ENCODE measurements at regions not wholly inside any gene's neighbourhood (a gene's known extent, or its start where the extent isn't known, plus 50 kb on each side); places are given as distances from the start of the nearest gene placed in this dataset.
"Not testable (repeated sequence)": the region's sequence is repeated elsewhere in the genome, so short reads cannot be mapped to it uniquely, and the experiment has no call there.

GRCh38 chr5:57631139-57631538 lies 148.5 kb upstream of the ACTBL2 start:
- not testable (repeated sequence) for H3K27me3 Mint-ChIP-seq (ENCODE audit: insufficient read depth); H3K36me3 Mint-ChIP-seq (ENCODE audit: low read depth); DNase-seq (ENCODE audit: low spot score); H3K9me3 Mint-ChIP-seq; H3K4me1 Mint-ChIP-seq (ENCODE audit: low read depth); H3K27ac Mint-ChIP-seq; H3K4me3 Mint-ChIP-seq
- intact Hi-C loops (cut with micrococcal nuclease): loop anchor here (10.0 kb wide), 1 partner anchor 1804 kb away; no protein-coding TSS in a partner anchor

DNA sequence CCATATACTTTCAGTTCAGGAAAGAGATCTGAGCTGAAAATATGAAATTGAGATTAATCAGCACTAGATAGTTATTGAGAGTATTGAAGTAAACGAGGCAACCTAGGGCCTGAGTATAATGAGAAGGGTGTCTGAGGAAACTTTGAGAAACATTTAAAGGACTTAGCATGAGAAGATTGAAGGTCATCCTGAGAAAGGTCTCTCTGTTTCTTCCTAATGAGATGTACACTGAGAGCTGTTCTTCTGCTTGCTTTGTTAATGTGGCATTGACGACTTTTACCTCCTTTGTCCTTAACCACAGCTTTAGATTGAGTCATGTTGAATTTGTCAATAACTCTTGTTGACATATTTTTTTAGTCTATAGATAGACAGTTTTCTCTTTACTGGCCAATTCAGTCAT lies 145.1 kb upstream of the ACTBL2 start:
- Mint-ChIP-seq H3K27me3 (ENCODE audit: insufficient read depth) (no peaks in the 10 kb centered on the region), H3K4me1 (ENCODE audit: low read depth) (no peaks in the 10 kb centered on the region), H3K9me3 (no peaks in the 10 kb centered on the region), H3K4me3 (no peak overlapping the region), H3K27ac (no peak overlapping the region), H3K36me3 (ENCODE audit: low read depth) (no peaks in the 10 kb centered on the region)
- DNase-seq (ENCODE audit: low spot score): no peak
- intact Hi-C loops (cut with micrococcal nuclease): no loop called here

GRCh38 chr5:57626703-57627102 lies 144.1 kb upstream of the ACTBL2 start:
- intact Hi-C loops (cut with micrococcal nuclease): no loop called here
- Mint-ChIP-seq H3K4me3 (no peak overlapping the region), H3K27me3 (ENCODE audit: insufficient read depth) (no peaks in the 10 kb centered on the region), H3K36me3 (ENCODE audit: low read depth) (no peaks in the 10 kb centered on the region), H3K9me3 (no peaks in the 10 kb centered on the region), H3K4me1 (ENCODE audit: low read depth) (no peaks in the 10 kb centered on the region), H3K27ac (no peak overlapping the region)
- no peak for DNase-seq (ENCODE audit: low spot score)

DNA sequence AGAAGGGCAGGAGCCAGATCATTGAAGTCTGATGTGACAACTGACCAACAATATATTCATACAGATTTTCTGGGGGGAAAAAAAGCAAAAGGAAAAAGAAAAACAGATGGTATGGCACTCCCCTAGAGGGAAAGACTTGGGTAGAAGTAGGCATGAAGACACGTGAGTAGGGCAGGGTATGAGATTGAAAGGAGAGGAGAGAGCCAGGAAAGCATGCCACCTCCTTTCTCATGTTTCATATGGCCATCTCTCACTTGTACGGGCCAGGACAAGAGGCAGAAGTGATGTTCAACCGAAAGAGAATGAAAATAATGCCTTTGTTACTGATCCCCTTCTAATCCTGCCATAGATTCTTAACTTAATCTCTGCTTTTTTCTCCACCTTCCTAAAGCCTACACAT lies 139.0 kb upstream of the ACTBL2 start:
- H3K27ac Mint-ChIP-seq: no peak overlapping the region
- no peak for DNase-seq (ENCODE audit: low spot score)
- H3K4me3 Mint-ChIP-seq: no peak overlapping the region
- intact Hi-C loops (cut with micrococcal nuclease): no loop called here
- peaks cover 10% of the 10 kb centered on the region for H3K27me3 Mint-ChIP-seq (ENCODE audit: insufficient read depth)
- no peaks in the 10 kb centered on the region for H3K9me3 Mint-ChIP-seq
- H3K4me1 Mint-ChIP-seq (ENCODE audit: low read depth): no peaks in the 10 kb centered on the region
- H3K36me3 Mint-ChIP-seq (ENCODE audit: low read depth): no peaks in the 10 kb centered on the region

DNA sequence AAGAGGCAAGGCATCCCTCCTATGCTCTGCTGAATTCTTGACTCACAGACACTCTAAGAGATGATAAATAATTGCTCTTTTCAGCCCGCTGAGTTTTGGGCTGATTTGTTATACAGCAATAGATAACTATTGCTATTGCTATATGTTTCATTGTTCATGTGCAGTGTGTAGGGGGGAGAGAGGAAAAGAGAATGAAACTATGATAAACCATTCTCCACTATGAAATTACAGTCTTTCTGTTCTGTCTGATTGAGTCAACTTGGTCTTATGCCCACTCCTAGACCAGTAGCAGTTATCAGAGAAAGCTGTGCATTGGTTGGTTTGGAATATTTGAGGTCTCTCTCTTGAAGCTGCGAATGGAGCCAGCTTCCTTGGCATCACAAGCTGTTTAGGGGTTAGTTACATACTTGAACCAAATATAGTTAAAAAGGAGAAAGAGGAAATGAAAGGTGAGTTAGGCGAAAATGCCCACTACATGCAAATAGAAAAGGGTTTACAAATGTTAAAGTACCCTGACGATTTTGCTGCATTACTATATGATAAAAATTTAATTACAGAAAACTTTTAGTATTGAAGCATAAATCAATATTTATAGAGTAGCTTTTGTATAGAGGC lies 136.3 kb upstream of the ACTBL2 start:
- intact Hi-C loops (cut with micrococcal nuclease): no loop called here
- Mint-ChIP-seq H3K4me3 (no peak overlapping the region), H3K9me3 (no peaks in the 10 kb centered on the region), H3K36me3 (ENCODE audit: low read depth) (no peaks in the 10 kb centered on the region), H3K4me1 (ENCODE audit: low read depth) (no peaks in the 10 kb centered on the region), H3K27me3 (ENCODE audit: insufficient read depth) (peaks cover 10% of the 10 kb centered on the region), H3K27ac (no peak overlapping the region)
- no peak for DNase-seq (ENCODE audit: low spot score)

- DNase-seq (ENCODE audit: low spot score): no peak
- Mint-ChIP-seq H3K36me3 (ENCODE audit: low read depth) (no peaks in the 10 kb centered on the region), H3K4me3 (no peak overlapping the region), H3K27ac (no peak overlapping the region), H3K27me3 (ENCODE audit: insufficient read depth) (peaks cover 13% of the 10 kb centered on the region), H3K4me1 (ENCODE audit: low read depth) (no peaks in the 10 kb centered on the region), H3K9me3 (no peaks in the 10 kb centered on the region)
- intact Hi-C loops (cut with micrococcal nuclease): no loop called here
Measured at GRCh38 chr5:57613741-57614140, 131.1 kb upstream of the ACTBL2 start.

- intact Hi-C loops (cut with micrococcal nuclease): no loop called here
- no peak for DNase-seq (ENCODE audit: low spot score)
- Mint-ChIP-seq H3K36me3 (ENCODE audit: low read depth) (no peaks in the 10 kb centered on the region), H3K27ac (no peak overlapping the region), H3K9me3 (no peaks in the 10 kb centered on the region), H3K27me3 (ENCODE audit: insufficient read depth) (peaks cover 9% of the 10 kb centered on the region), H3K4me3 (no peak overlapping the region), H3K4me1 (ENCODE audit: low read depth) (no peaks in the 10 kb centered on the region)
Measured at GRCh38 chr5:57611177-57611576, 128.6 kb upstream of the ACTBL2 start.

- no peaks in the 10 kb centered on the region for H3K9me3 Mint-ChIP-seq
- peaks cover 9% of the 10 kb centered on the region for H3K27me3 Mint-ChIP-seq (ENCODE audit: insufficient read depth)
- H3K27ac Mint-ChIP-seq: no peak overlapping the region
- intact Hi-C loops (cut with micrococcal nuclease): no loop called here
- H3K4me3 Mint-ChIP-seq: no peak overlapping the region
- no peaks in the 10 kb centered on the region for H3K36me3 Mint-ChIP-seq (ENCODE audit: low read depth)
- DNase-seq (ENCODE audit: low spot score): no peak
- H3K4me1 Mint-ChIP-seq (ENCODE audit: low read depth): no peaks in the 10 kb centered on the region
Measured at GRCh38 chr5:57608542-57608941, 125.9 kb upstream of the ACTBL2 start.

DNA sequence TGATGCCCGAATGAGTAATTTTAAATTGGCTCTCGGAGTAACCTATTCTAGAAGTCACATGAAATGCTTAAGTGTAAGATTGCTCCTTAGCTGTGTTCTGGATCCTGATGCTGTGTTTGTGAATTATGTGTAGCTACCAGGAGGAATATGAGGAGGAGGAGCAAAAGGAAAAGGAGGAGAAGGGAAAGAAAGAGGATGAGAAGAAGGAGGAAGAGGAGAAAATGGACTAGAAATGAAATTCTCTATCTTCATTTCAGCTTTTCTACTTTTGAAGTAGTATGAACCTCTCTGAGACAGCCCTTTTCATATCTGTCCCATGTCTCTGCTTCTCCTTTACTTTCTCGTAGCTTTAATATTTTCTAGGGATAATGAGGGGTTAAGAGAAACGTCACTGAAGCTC lies 119.4 kb upstream of the ACTBL2 start:
- intact Hi-C loops (cut with micrococcal nuclease): no loop called here
- DNase-seq (ENCODE audit: low spot score): no peak
- Mint-ChIP-seq H3K4me3 (no peak overlapping the region), H3K4me1 (ENCODE audit: low read depth) (no peaks in the 10 kb centered on the region), H3K9me3 (no peaks in the 10 kb centered on the region), H3K27me3 (ENCODE audit: insufficient read depth) (no peaks in the 10 kb centered on the region), H3K36me3 (ENCODE audit: low read depth) (no peaks in the 10 kb centered on the region), H3K27ac (no peak overlapping the region)

DNA sequence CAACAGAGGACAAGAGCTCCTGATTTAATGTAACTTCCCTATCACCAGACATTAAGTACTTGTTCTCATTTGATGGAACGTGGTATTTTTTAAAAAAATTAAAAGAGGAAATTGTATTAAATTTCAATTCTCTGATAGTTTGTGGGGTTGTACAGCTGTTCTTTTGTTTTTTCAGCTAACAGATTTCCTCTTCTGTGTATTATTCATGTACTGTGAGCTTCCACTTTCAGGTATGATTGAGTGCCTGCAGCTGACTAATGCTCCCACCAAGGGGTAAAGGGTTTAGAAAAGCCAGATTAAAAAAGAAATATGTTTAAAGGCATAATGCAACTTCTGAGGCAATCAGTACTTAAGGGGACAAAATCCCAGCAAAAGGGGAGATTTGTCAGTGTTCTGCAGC lies 117.7 kb upstream of the ACTBL2 start:
- no peak for DNase-seq (ENCODE audit: low spot score)
- intact Hi-C loops (cut with micrococcal nuclease): no loop called here
- H3K27ac Mint-ChIP-seq: no peak overlapping the region
- H3K4me3 Mint-ChIP-seq: no peak overlapping the region
- H3K27me3 Mint-ChIP-seq (ENCODE audit: insufficient read depth): no peaks in the 10 kb centered on the region
- no peaks in the 10 kb centered on the region for H3K4me1 Mint-ChIP-seq (ENCODE audit: low read depth)
- H3K9me3 Mint-ChIP-seq: no peaks in the 10 kb centered on the region
- no peaks in the 10 kb centered on the region for H3K36me3 Mint-ChIP-seq (ENCODE audit: low read depth)

GRCh38 chr5:57598756-57599155 lies 116.1 kb upstream of the ACTBL2 start:
- Mint-ChIP-seq H3K4me3 (no peak overlapping the region), H3K4me1 (ENCODE audit: low read depth) (no peaks in the 10 kb centered on the region), H3K9me3 (no peaks in the 10 kb centered on the region), H3K27me3 (ENCODE audit: insufficient read depth) (no peaks in the 10 kb centered on the region), H3K27ac (no peak overlapping the region), H3K36me3 (ENCODE audit: low read depth) (no peaks in the 10 kb centered on the region)
- DNase-seq (ENCODE audit: low spot score): no peak
- intact Hi-C loops (cut with micrococcal nuclease): no loop called here

DNA sequence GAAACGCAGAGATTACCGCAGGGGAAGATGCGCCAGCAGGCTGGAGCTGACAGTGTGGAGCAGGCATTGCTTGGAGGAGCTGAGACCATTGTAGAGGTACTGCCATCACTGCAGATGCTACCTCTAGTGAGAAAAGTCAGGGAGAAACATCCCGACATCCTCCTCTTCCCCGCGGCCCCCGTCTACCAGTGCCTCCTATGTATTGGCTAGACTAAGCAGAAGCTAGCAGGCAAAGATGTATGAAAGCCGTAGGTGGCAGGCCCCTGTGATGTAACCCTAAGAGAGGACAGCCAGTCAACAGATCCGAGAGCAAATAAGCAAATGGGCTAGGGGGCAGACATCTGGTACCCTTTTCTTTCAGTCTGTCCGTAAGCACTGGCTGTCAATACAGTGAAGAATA lies 115.5 kb upstream of the ACTBL2 start:
- H3K9me3 Mint-ChIP-seq: no peaks in the 10 kb centered on the region
- H3K4me1 Mint-ChIP-seq (ENCODE audit: low read depth): no peaks in the 10 kb centered on the region
- no peak overlapping the region for H3K4me3 Mint-ChIP-seq
- intact Hi-C loops (cut with micrococcal nuclease): no loop called here
- H3K36me3 Mint-ChIP-seq (ENCODE audit: low read depth): no peaks in the 10 kb centered on the region
- DNase-seq (ENCODE audit: low spot score): no peak
- H3K27me3 Mint-ChIP-seq (ENCODE audit: insufficient read depth): no peaks in the 10 kb centered on the region
- H3K27ac Mint-ChIP-seq: no peak overlapping the region

- H3K4me3 Mint-ChIP-seq: no peak overlapping the region
- no peak for DNase-seq (ENCODE audit: low spot score)
- no peaks in the 10 kb centered on the region for H3K27me3 Mint-ChIP-seq (ENCODE audit: insufficient read depth)
- no peaks in the 10 kb centered on the region for H3K4me1 Mint-ChIP-seq (ENCODE audit: low read depth)
- no peaks in the 10 kb centered on the region for H3K36me3 Mint-ChIP-seq (ENCODE audit: low read depth)
- no peaks in the 10 kb centered on the region for H3K9me3 Mint-ChIP-seq
- intact Hi-C loops (cut with micrococcal nuclease): no loop called here
- H3K27ac Mint-ChIP-seq: no peak overlapping the region
Measured at GRCh38 chr5:57595523-57595991, 112.9 kb upstream of the ACTBL2 start.

DNA sequence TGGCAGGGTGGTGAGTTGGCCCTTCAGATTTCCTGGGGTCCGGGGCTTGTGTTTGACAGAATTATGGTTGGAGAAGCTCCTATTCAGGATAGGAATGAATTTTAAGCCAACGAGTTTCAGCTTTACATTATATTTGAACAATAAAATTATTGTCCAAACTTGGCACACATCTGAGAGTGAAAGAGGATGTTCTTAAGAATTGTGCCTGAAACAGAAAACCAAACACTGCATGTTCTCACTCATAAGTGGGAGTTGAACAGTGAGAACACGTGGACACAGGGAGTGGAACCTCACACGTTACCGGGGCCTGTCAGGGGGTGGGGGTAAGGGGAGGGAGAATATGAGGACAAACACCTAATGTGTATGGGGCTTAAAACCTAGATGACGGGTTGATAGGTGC lies 111.8 kb upstream of the ACTBL2 start:
- H3K4me1 Mint-ChIP-seq (ENCODE audit: low read depth): no peaks in the 10 kb centered on the region
- no peaks in the 10 kb centered on the region for H3K27me3 Mint-ChIP-seq (ENCODE audit: insufficient read depth)
- no peaks in the 10 kb centered on the region for H3K36me3 Mint-ChIP-seq (ENCODE audit: low read depth)
- no peak for DNase-seq (ENCODE audit: low spot score)
- no peak overlapping the region for H3K4me3 Mint-ChIP-seq
- no peaks in the 10 kb centered on the region for H3K9me3 Mint-ChIP-seq
- intact Hi-C loops (cut with micrococcal nuclease): no loop called here
- no peak overlapping the region for H3K27ac Mint-ChIP-seq

Data from activated T-helper 1 cell treated with anti-CD3 and anti-CD28 coated beads, Interleukin-12 subunit alpha, Interleukin-12 subunit beta, Interleukin-2, Interleukin-4 antibody, amounts not matched to agents 30 ng/mL and 10 ng/mL and 1 ng/mL, durations not matched to agents 14 hours and 24 hours and 36 hours (primary cell).